WI38 (cell line): ENCODE measurements at regions not wholly inside any gene's neighbourhood (a gene's known extent, or its start where the extent isn't known, plus 50 kb on each side); places are given as distances from the start of the nearest gene placed in this dataset.

Source experiments
- H3K4me3 ChIP-seq: 2 replicates; pipeline ENCODE4 v1.5.1; 2011; ENCODE audit warnings: low read depth, mild to moderate bottlenecking, control low read depth, low read length
- CTCF ChIP-seq: IDR thresholded peaks from 2 replicates; pipeline ENCODE4 v1.5.1; 2012; ENCODE audit warnings: low read depth, mild to moderate bottlenecking, control low read depth, low read length

- no peak overlapping the region for H3K4me3 ChIP-seq
- no peak for TF ChIP-seq CTCF
These were observed 204.2 kb downstream of the PTGER3 start for GRCh38 chr1:70843452-70843851.

- no peak for TF ChIP-seq CTCF
- no peak overlapping the region for H3K4me3 ChIP-seq
These were observed 200.6 kb downstream of the PTGER3 start for GRCh38 chr1:70847013-70847412.

GRCh38 chr1:70855203-70855602 is 192.4 kb downstream of the PTGER3 start:
- H3K4me3 ChIP-seq: no peak overlapping the region
- no peak for TF ChIP-seq CTCF

- no peak overlapping the region for H3K4me3 ChIP-seq
- no peak for TF ChIP-seq CTCF
These were observed 191.4 kb downstream of the PTGER3 start for GRCh38 chr1:70856201-70856600.

- no peak for TF ChIP-seq CTCF
These were observed 184.4 kb downstream of the PTGER3 start for GRCh38 chr1:70863239-70863638.

GRCh38 chr1:70864302-70864701 is 183.3 kb downstream of the PTGER3 start:
- TF ChIP-seq CTCF: no peak
- H3K4me3 ChIP-seq: no peak overlapping the region

More at GRCh38 chr1:70863239-70863638, 184.4 kb downstream of the PTGER3 start:
- no peak overlapping the region for H3K4me3 ChIP-seq

- no peak for TF ChIP-seq CTCF
- H3K4me3 ChIP-seq: no peak overlapping the region
These were observed 180.9 kb downstream of the PTGER3 start for GRCh38 chr1:70866542-70867264.
